GM10266 (cell line): ENCODE measurements at regions not wholly inside any gene's neighbourhood (a gene's known extent, or its start where the extent isn't known, plus 50 kb on each side); places are given as distances from the start of the nearest gene placed in this dataset.

Source experiments
- DNase-seq: peaks from one replicate; pipeline ENCODE4 v3.0.0; 2012; ENCODE audit errors: extremely low spot score
- TF ChIP-seq, protein P1 (sequence below): IDR thresholded peaks from 2 replicates; pipeline ENCODE4 v1.5.1; 2012; ENCODE audit warnings: mild to moderate bottlenecking, low read depth; ENCODE audit not compliant: control insufficient read depth, insufficient read depth; ENCODE audit errors: missing control alignments

- TF ChIP-seq, protein P1, sequence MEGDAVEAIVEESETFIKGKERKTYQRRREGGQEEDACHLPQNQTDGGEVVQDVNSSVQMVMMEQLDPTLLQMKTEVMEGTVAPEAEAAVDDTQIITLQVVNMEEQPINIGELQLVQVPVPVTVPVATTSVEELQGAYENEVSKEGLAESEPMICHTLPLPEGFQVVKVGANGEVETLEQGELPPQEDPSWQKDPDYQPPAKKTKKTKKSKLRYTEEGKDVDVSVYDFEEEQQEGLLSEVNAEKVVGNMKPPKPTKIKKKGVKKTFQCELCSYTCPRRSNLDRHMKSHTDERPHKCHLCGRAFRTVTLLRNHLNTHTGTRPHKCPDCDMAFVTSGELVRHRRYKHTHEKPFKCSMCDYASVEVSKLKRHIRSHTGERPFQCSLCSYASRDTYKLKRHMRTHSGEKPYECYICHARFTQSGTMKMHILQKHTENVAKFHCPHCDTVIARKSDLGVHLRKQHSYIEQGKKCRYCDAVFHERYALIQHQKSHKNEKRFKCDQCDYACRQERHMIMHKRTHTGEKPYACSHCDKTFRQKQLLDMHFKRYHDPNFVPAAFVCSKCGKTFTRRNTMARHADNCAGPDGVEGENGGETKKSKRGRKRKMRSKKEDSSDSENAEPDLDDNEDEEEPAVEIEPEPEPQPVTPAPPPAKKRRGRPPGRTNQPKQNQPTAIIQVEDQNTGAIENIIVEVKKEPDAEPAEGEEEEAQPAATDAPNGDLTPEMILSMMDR = no peak
Measured at GRCh38 chr6:81819767-81820166, 67.3 kb upstream of the TENT5A start.

GRCh38 chr6:81818901-81819361 is 66.5 kb upstream of the TENT5A start:
- TF ChIP-seq, protein P1 = no peak
- no peak for DNase-seq

More at GRCh38 chr6:81819767-81820166, 67.3 kb upstream of the TENT5A start:
- DNase-seq = no peak

DNA sequence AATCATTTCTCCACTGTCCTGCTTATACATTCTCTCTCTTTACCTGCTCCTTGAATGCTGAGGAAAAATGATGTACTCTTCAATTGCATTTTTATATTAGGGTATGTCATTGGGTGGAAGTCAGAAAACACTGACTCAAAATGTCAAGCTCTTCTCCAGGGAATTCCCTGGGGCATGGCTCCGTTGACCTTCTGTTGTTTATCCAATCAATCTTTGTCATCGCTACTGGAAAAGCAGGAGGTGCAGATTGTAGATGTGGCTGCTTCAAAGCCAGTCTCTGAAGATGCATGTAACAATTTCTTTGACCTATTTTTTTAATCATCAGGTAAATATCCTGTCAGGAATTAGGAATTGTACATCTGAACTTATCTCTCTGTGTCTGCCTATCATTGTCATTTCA is 63.9 kb upstream of the TENT5A start:
- TF ChIP-seq, protein P1 = no peak
- no peak for DNase-seq

DNA sequence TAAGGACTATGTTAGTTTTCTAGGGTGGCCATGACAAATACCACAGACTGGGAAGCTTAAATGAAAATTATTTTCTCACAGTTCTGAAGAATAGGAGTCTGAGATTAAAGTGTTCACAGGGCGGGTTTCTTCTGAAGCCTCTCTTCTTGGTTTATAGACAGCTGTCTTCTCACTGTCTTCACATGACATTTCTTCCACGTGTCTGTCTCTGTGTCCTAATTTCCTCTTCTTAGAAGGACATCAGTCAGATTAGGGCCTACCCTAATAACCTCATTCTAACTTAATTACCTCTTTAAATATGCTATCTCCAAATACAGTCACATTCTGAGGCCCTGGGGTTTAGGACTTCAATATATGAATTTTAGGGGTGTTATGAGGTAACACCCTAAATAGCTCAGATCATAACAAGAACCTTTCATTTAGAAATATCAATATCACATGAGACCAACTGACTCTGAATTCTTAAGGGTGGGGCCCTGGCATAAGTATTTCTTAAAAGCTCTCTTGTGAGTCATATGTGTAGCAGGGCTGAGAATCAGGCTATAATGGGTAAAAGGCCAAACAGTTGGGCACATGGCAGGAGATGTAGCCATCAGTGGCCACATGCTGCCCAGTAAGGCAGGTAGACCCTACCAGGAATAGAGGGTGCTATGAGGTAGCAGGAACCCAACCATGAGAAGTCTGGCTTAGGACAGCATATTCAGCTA is 62.0 kb upstream of the TENT5A start:
- TF ChIP-seq, protein P1 = no peak
- no peak for DNase-seq

GRCh38 chr6:81813305-81813704 is 60.8 kb upstream of the TENT5A start:
- no peak for DNase-seq
- TF ChIP-seq, protein P1 = no peak

DNA sequence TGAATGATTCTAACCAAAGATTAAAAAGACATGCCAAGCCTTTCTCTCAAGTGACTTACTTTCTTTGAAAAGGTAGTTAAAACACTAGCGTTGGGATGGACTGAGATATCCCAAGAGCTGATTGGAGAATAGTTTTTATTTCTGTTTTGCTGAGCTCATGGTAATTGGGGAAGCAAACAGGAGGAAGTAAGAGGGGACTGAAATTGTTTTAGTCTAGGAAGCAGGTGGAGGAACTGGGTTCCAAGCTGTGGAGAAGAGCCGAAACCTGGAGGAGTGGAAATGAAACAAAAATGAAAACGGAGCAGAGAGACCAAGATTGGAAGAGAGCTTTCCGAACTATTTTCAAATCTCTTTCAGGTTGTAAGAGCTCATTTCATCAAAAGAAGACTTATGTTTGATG is 59.9 kb upstream of the TENT5A start:
- TF ChIP-seq, protein P1 = no peak
- DNase-seq = no peak

GRCh38 chr6:81808851-81809570 is 56.5 kb upstream of the TENT5A start:
- TF ChIP-seq, protein P1 = no peak
- no peak for DNase-seq
